Gastrocnemius medialis (tissue), 4 donors: ENCODE measurements at regions not wholly inside any gene's neighbourhood (a gene's known extent, or its start where the extent isn't known, plus 50 kb on each side); places are given as distances from the start of the nearest gene placed in this dataset.

Source experiments
- CTCF ChIP-seq, 5 experiments: fragments of 450-650 bp in 3 of 5; fragments of 200-600 bp in 2 of 5; sonication (generic) in 2 of 5; IDR thresholded peaks in 4 of 5; conservative IDR thresholded peaks in 1 of 5; 1 replicate in 4 of 5; 2 replicates in 1 of 5; pipeline ENCODE4 v1.5.1; 2016 to 2019; ENCODE audit warnings: antibody characterized with exemption in 5 of 5, mild to moderate bottlenecking in 3 of 5, moderate library complexity in 3 of 5
- POLR2A ChIP-seq, 2 donors: fragments of 450-650 bp; IDR thresholded peaks; one replicate each; pipeline ENCODE4 v1.6.1; 2017; ENCODE audit warnings: antibody characterized with exemption in 2 of 2, mild to moderate bottlenecking in 2 of 2, moderate library complexity in 2 of 2

GRCh38 chr6:7047128-7047527 is 60.6 kb upstream of the RREB1 start:
- TF ChIP-seq POLR2A (IDR thresholded peaks at IDR 0.05) (no peak), CTCF (IDR thresholded peaks at IDR 0.05 in 4 of 5, conservative IDR thresholded peaks at IDR 0.05 in 1 of 5) (no peak)
